Esophagus squamous epithelium (tissue), 4 donors: ENCODE measurements at regions not wholly inside any gene's neighbourhood (a gene's known extent, or its start where the extent isn't known, plus 50 kb on each side); places are given as distances from the start of the nearest gene placed in this dataset.

Source experiments
- CTCF ChIP-seq, 6 experiments: fragments of 450-650 bp in 4 of 6; fragments of 200-600 bp in 2 of 6; sonication (generic) in 2 of 6; IDR thresholded peaks; one replicate each; pipeline ENCODE4 v1.5.1; 2016 to 2019; ENCODE audit warnings: antibody characterized with exemption in 6 of 6, mild to moderate bottlenecking in 4 of 6, moderate library complexity in 4 of 6
- POLR2A ChIP-seq, 4 donors: fragments of 450-650 bp; IDR thresholded peaks; one replicate each; pipeline ENCODE4 v1.6.1; 2017; ENCODE audit warnings: antibody characterized with exemption in 4 of 4, mild to moderate bottlenecking in 4 of 4, moderate library complexity in 3 of 4

GRCh38 chr5:33153372-33153771 is 287.4 kb upstream of the TARS1 start:
- no peak for TF ChIP-seq POLR2A (IDR thresholded peaks at IDR 0.05)
- TF ChIP-seq CTCF (IDR thresholded peaks at IDR 0.05) = no peak
